NCI-H2029 (cell line): ENCODE measurements at regions not wholly inside any gene's neighbourhood (a gene's known extent, or its start where the extent isn't known, plus 50 kb on each side); places are given as distances from the start of the nearest gene placed in this dataset.
"Not testable (repeated sequence)": the region's sequence is repeated elsewhere in the genome, so short reads cannot be mapped to it uniquely, and the experiment has no call there.

Experiments
- DNase-seq: peaks from one replicate; lab custom pipeline; 2025; lab: John Stamatoyannopoulos, UW

GRCh38 chr22:47627556-47628253 lies 865.3 kb downstream of the TBC1D22A start:
- DNase-seq, result no peak

GRCh38 chr22:47626428-47627390 lies 864.3 kb downstream of the TBC1D22A start:
- no peak for DNase-seq

GRCh38 chr22:47625531-47626427 lies 863.3 kb downstream of the TBC1D22A start:
- DNase-seq, result no peak

- DNase-seq, result no peak
Observed at GRCh38 chr22:47625013-47625385, 862.5 kb downstream of the TBC1D22A start.

- DNase-seq, result no peak
Observed at GRCh38 chr22:47624252-47625012, 862.0 kb downstream of the TBC1D22A start.

GRCh38 chr22:47623763-47624148 lies 861.3 kb downstream of the TBC1D22A start:
- DNase-seq, result no peak

- no peak for DNase-seq
Observed at GRCh38 chr22:47623066-47623762, 860.8 kb downstream of the TBC1D22A start.

- no peak for DNase-seq
Observed at GRCh38 chr22:47622541-47622940, 860.1 kb downstream of the TBC1D22A start.

- DNase-seq, result no peak
Observed at GRCh38 chr22:47621253-47621652, 858.8 kb downstream of the TBC1D22A start.

GRCh38 chr22:47620391-47620790 lies 857.9 kb downstream of the TBC1D22A start:
- no peak for DNase-seq

GRCh38 chr22:47619631-47620030 lies 857.2 kb downstream of the TBC1D22A start:
- no peak for DNase-seq

- no peak for DNase-seq
Observed at GRCh38 chr22:47618180-47619010, 855.9 kb downstream of the TBC1D22A start.

- no peak for DNase-seq
Observed at GRCh38 chr22:47617186-47617585, 854.7 kb downstream of the TBC1D22A start.

- no peak for DNase-seq
Observed at GRCh38 chr22:47616396-47617020, 854.1 kb downstream of the TBC1D22A start.

GRCh38 chr22:47615051-47615450 lies 852.6 kb downstream of the TBC1D22A start:
- DNase-seq, result no peak

- DNase-seq, result no peak
Observed at GRCh38 chr22:47613606-47614350, 851.3 kb downstream of the TBC1D22A start.

GRCh38 chr22:47613181-47613580 lies 850.7 kb downstream of the TBC1D22A start:
- not testable (repeated sequence) for DNase-seq

GRCh38 chr22:47612311-47612910 lies 850.0 kb downstream of the TBC1D22A start:
- no peak for DNase-seq
